Stimulated activated CD8-positive, alpha-beta memory T cell treated with anti-CD3 and anti-CD28 coated beads, Interleukin-4, amount 100 ng/mL, for 1 hour (primary cell): ENCODE measurements at regions not wholly inside any gene's neighbourhood (a gene's known extent, or its start where the extent isn't known, plus 50 kb on each side); places are given as distances from the start of the nearest gene placed in this dataset.
"Not testable (repeated sequence)": the region's sequence is repeated elsewhere in the genome, so short reads cannot be mapped to it uniquely, and the experiment has no call there.

Experiments used
- DNase-seq, 2 donors: peaks; one replicate each; pipeline ENCODE4 v3.0.0-alpha.2; 2020; ENCODE audit warnings: low read depth in 2 of 2, low spot score in 1 of 2

GRCh38 chr2:195470622-195471021 lies 186.4 kb upstream of the SLC39A10 start:
- DNase-seq, result no peak

- DNase-seq, result no peak
Measured at GRCh38 chr2:195468771-195469170, 188.3 kb upstream of the SLC39A10 start.

GRCh38 chr2:195466427-195466826 lies 190.6 kb upstream of the SLC39A10 start:
- DNase-seq, result no peak

- no peak for DNase-seq
Measured at GRCh38 chr2:195461010-195461409, 196.0 kb upstream of the SLC39A10 start.

- no peak for DNase-seq
Measured at GRCh38 chr2:195458936-195459335, 198.1 kb upstream of the SLC39A10 start.

GRCh38 chr2:195457873-195458272 lies 199.2 kb upstream of the SLC39A10 start:
- no peak for DNase-seq

- no peak for DNase-seq
Measured at GRCh38 chr2:195456771-195457170, 200.3 kb upstream of the SLC39A10 start.

GRCh38 chr2:195451160-195451559 lies 205.9 kb upstream of the SLC39A10 start:
- DNase-seq, result no peak

GRCh38 chr2:195450552-195451113 lies 206.4 kb upstream of the SLC39A10 start:
- DNase-seq, result no peak

GRCh38 chr2:195447323-195447975 lies 209.6 kb upstream of the SLC39A10 start:
- no peak for DNase-seq

GRCh38 chr2:195445639-195446038 lies 211.4 kb upstream of the SLC39A10 start:
- no peak for DNase-seq

- DNase-seq, result no peak
Measured at GRCh38 chr2:195443926-195444325, 213.1 kb upstream of the SLC39A10 start.

GRCh38 chr2:195442458-195443175 lies 214.4 kb upstream of the SLC39A10 start:
- no peak for DNase-seq

GRCh38 chr2:195438692-195439091 lies 218.3 kb upstream of the SLC39A10 start:
- no peak for DNase-seq

- no peak for DNase-seq
Measured at GRCh38 chr2:195437521-195437920, 219.5 kb upstream of the SLC39A10 start.

GRCh38 chr2:195434346-195434745 lies 222.7 kb upstream of the SLC39A10 start:
- DNase-seq, result no peak

- DNase-seq, result not testable (repeated sequence)
Measured at GRCh38 chr2:195433729-195434128, 223.3 kb upstream of the SLC39A10 start.

- no peak for DNase-seq
Measured at GRCh38 chr2:195428673-195429072, 228.4 kb upstream of the SLC39A10 start.

GRCh38 chr2:195425328-195425727 lies 231.7 kb upstream of the SLC39A10 start:
- no peak for DNase-seq

- DNase-seq, result no peak
Measured at GRCh38 chr2:195419033-195419432, 238.0 kb upstream of the SLC39A10 start.

GRCh38 chr2:195414537-195415100 lies 242.4 kb upstream of the SLC39A10 start:
- DNase-seq, result no peak

- DNase-seq, result no peak
Measured at GRCh38 chr2:195413944-195414343, 243.1 kb upstream of the SLC39A10 start.
